Vagina (tissue), 2 donors: ENCODE measurements at regions not wholly inside any gene's neighbourhood (a gene's known extent, or its start where the extent isn't known, plus 50 kb on each side); places are given as distances from the start of the nearest gene placed in this dataset.

ENCODE experiments used
- DNase-seq, 2 donors: peaks; one replicate each; pipeline ENCODE4 v3.0.0-alpha.2; 2017; ENCODE audit errors: extremely low spot score in 2 of 2
- H3K27ac ChIP-seq: fragments of 200-600 bp; sonication (generic); one replicate; pipeline ENCODE4 v1.5.1; 2019
- H3K27me3 ChIP-seq: fragments of 200-600 bp; sonication (generic); one replicate; pipeline ENCODE4 v1.5.1; 2019
- H3K36me3 ChIP-seq, 2 donors: fragments of 200-600 bp; sonication (generic); one replicate each; pipeline ENCODE4 v1.5.1; 2017 to 2019
- H3K4me1 ChIP-seq: fragments of 200-600 bp; sonication (generic); one replicate; pipeline ENCODE4 v1.5.1; 2019
- H3K4me3 ChIP-seq, 2 donors: fragments of 200-600 bp; sonication (generic); 1 replicate in 1 of 2; 2 replicates in 1 of 2; pipeline ENCODE4 v1.5.1; 2016 to 2019
- H3K9me3 ChIP-seq: fragments of 200-600 bp; sonication (generic); one replicate; pipeline ENCODE4 v1.5.1; 2019
- CTCF ChIP-seq, 3 experiments: fragments of 450-650 bp in 2 of 3; fragments of 200-600 bp in 1 of 3; sonication (generic) in 1 of 3; IDR thresholded peaks; one replicate each; pipeline ENCODE4 v1.5.1; 2017 to 2019; ENCODE audit warnings: antibody characterized with exemption in 3 of 3, mild to moderate bottlenecking in 2 of 3, moderate library complexity in 2 of 3
- POLR2A ChIP-seq, 2 donors: fragments of 450-650 bp; IDR thresholded peaks; one replicate each; pipeline ENCODE4 v1.6.1; 2017; ENCODE audit warnings: antibody characterized with exemption in 2 of 2, mild to moderate bottlenecking in 2 of 2, moderate library complexity in 2 of 2
- POLR2AphosphoS5 ChIP-seq, 2 donors: sonication (generic); formaldehyde crosslinking; IDR thresholded peaks; one replicate each; pipeline ENCODE4 v1.9.0; 2017; ENCODE audit warnings: antibody characterized with exemption in 2 of 2, mild to moderate bottlenecking in 2 of 2, low read depth in 1 of 2; ENCODE audit not compliant: insufficient read depth in 1 of 2
- intact Hi-C: fragments of 100-400 bp; cut with DNase I; formaldehyde crosslinking; loops from one replicate; pipeline ENCODE4 v1.15.1; 2023

GRCh38 chr9:1431461-1431860 lies 381.3 kb downstream of the DMRT2 start:
- intact Hi-C loops = no loop called here

GRCh38 chr9:1434052-1434767 lies 384.1 kb downstream of the DMRT2 start:
- H3K27me3 ChIP-seq = no peaks in the 10 kb centered on the region
- no peak for TF ChIP-seq POLR2AphosphoS5 (IDR thresholded peaks at IDR 0.05; ENCODE audit: insufficient read depth in 1 of 2, low read depth in 1 of 2)
- no peak for TF ChIP-seq POLR2A (IDR thresholded peaks at IDR 0.05)
- TF ChIP-seq CTCF (IDR thresholded peaks at IDR 0.05) = no peak
- no peaks in the 10 kb centered on the region for H3K4me1 ChIP-seq
- H3K9me3 ChIP-seq = no peaks in the 10 kb centered on the region
- intact Hi-C loops = no loop called here
- no peak for DNase-seq
- H3K27ac ChIP-seq = no peak overlapping the region
- no peaks in the 10 kb centered on the region for H3K36me3 ChIP-seq
- H3K4me3 ChIP-seq = no peak overlapping the region

More at GRCh38 chr9:1431461-1431860, 381.3 kb downstream of the DMRT2 start:
- H3K9me3 ChIP-seq = no peaks in the 10 kb centered on the region
- no peak for DNase-seq
- H3K27me3 ChIP-seq = no peaks in the 10 kb centered on the region
- TF ChIP-seq POLR2AphosphoS5 (IDR thresholded peaks at IDR 0.05; ENCODE audit: insufficient read depth in 1 of 2, low read depth in 1 of 2) = no peak
- no peak for TF ChIP-seq POLR2A (IDR thresholded peaks at IDR 0.05)
- no peak for TF ChIP-seq CTCF (IDR thresholded peaks at IDR 0.05)
- no peaks in the 10 kb centered on the region for H3K4me1 ChIP-seq
- no peaks in the 10 kb centered on the region for H3K36me3 ChIP-seq
- no peak overlapping the region for H3K27ac ChIP-seq
- H3K4me3 ChIP-seq = no peak overlapping the region

GRCh38 chr9:1434811-1435210 lies 384.7 kb downstream of the DMRT2 start:
- Histone ChIP-seq H3K9me3 (no peaks in the 10 kb centered on the region), H3K27me3 (no peaks in the 10 kb centered on the region), H3K4me3 (no peak overlapping the region), H3K4me1 (no peaks in the 10 kb centered on the region), H3K36me3 (no peaks in the 10 kb centered on the region), H3K27ac (no peak overlapping the region)
- intact Hi-C loops = no loop called here
- no peak for TF ChIP-seq POLR2A (IDR thresholded peaks at IDR 0.05)
- no peak for TF ChIP-seq CTCF (IDR thresholded peaks at IDR 0.05)
- no peak for TF ChIP-seq POLR2AphosphoS5 (IDR thresholded peaks at IDR 0.05; ENCODE audit: insufficient read depth in 1 of 2, low read depth in 1 of 2)
- DNase-seq = no peak

- no peaks in the 10 kb centered on the region for H3K9me3 ChIP-seq
- H3K27ac ChIP-seq = no peak overlapping the region
- H3K4me1 ChIP-seq = no peaks in the 10 kb centered on the region
- H3K36me3 ChIP-seq = no peaks in the 10 kb centered on the region
- no peaks in the 10 kb centered on the region for H3K27me3 ChIP-seq
- intact Hi-C loops = no loop called here
- H3K4me3 ChIP-seq = no peak overlapping the region
- DNase-seq = no peak
- TF ChIP-seq POLR2A (IDR thresholded peaks at IDR 0.05) (no peak), CTCF (IDR thresholded peaks at IDR 0.05) (no peak), POLR2AphosphoS5 (IDR thresholded peaks at IDR 0.05; ENCODE audit: insufficient read depth in 1 of 2, low read depth in 1 of 2) (no peak)
Measured at GRCh38 chr9:1440256-1440655, 390.1 kb downstream of the DMRT2 start.

GRCh38 chr9:1442105-1442504 lies 391.9 kb downstream of the DMRT2 start:
- Histone ChIP-seq H3K36me3 (no peaks in the 10 kb centered on the region), H3K27ac (no peak overlapping the region), H3K9me3 (no peaks in the 10 kb centered on the region), H3K27me3 (no peaks in the 10 kb centered on the region), H3K4me3 (no peak overlapping the region), H3K4me1 (no peaks in the 10 kb centered on the region)
- intact Hi-C loops = no loop called here
- no peak for DNase-seq
- TF ChIP-seq POLR2A (IDR thresholded peaks at IDR 0.05) = no peak
- TF ChIP-seq CTCF (IDR thresholded peaks at IDR 0.05) = no peak
